Right ventricle myocardium superior (tissue), 1 donor: ENCODE measurements at regions not wholly inside any gene's neighbourhood (a gene's known extent, or its start where the extent isn't known, plus 50 kb on each side); places are given as distances from the start of the nearest gene placed in this dataset.
"Not testable (repeated sequence)": the region's sequence is repeated elsewhere in the genome, so short reads cannot be mapped to it uniquely, and the experiment has no call there.

ENCODE experiments used
- ATAC-seq: fragments of 200-7000 bp; cut with Tn5 transposase; one replicate; pipeline ENCODE4 v1.9.1; 2020; ENCODE audit warnings: mild to moderate bottlenecking; ENCODE audit not compliant: poor library complexity
- DNase-seq: peaks from one replicate; pipeline ENCODE4 v3.0.0-alpha.2; 2020
- intact Hi-C: fragments of 100-400 bp; cut with DNase I; formaldehyde crosslinking; loops from one replicate; pipeline ENCODE4 v1.11.2; 2022
- donor health status: DM: no; HTN: yes; CAD: no; lungs with severe emphysema.

GRCh38 chrY:22472027-22472426 is 68.8 kb downstream of the RBMY1J start:
- DNase-seq, intact Hi-C loops: not testable (repeated sequence)
- ATAC-seq = peak; percentile 96

- peak; percentile 88 for ATAC-seq
- intact Hi-C loops, DNase-seq: not testable (repeated sequence)
Observed at GRCh38 chrY:22477846-22478245, 74.6 kb downstream of the RBMY1J start.

- DNase-seq, intact Hi-C loops: not testable (repeated sequence)
- peak; percentile 79 for ATAC-seq
Observed at GRCh38 chrY:22484465-22484864, 81.3 kb downstream of the RBMY1J start.

GRCh38 chrY:22488688-22489087 is 85.5 kb downstream of the RBMY1J start:
- DNase-seq, ATAC-seq, intact Hi-C loops: not testable (repeated sequence)

GRCh38 chrY:22499756-22500155 is 96.5 kb downstream of the RBMY1J start:
- ATAC-seq, intact Hi-C loops, DNase-seq: not testable (repeated sequence)

- intact Hi-C loops, DNase-seq: not testable (repeated sequence)
- ATAC-seq = peak; percentile 69
Observed at GRCh38 chrY:22513719-22514118, 110.5 kb downstream of the RBMY1J start.

GRCh38 chrY:22525841-22526240 is 122.6 kb downstream of the RBMY1J start:
- DNase-seq, intact Hi-C loops: not testable (repeated sequence)
- peak; percentile 98 for ATAC-seq

- intact Hi-C loops, DNase-seq, ATAC-seq: not testable (repeated sequence)
Observed at GRCh38 chrY:22572975-22573374, 169.8 kb downstream of the RBMY1J start.

- ATAC-seq, DNase-seq, intact Hi-C loops: not testable (repeated sequence)
Observed at GRCh38 chrY:22598767-22599166, 195.6 kb downstream of the RBMY1J start.

GRCh38 chrY:22605036-22605435 is 201.8 kb downstream of the RBMY1J start:
- DNase-seq, intact Hi-C loops, ATAC-seq: not testable (repeated sequence)

- intact Hi-C loops, ATAC-seq, DNase-seq: not testable (repeated sequence)
Observed at GRCh38 chrY:22605658-22606057, 202.4 kb downstream of the RBMY1J start.

- intact Hi-C loops, ATAC-seq: not testable (repeated sequence)
Observed at GRCh38 chrY:22606889-22607288, 203.7 kb downstream of the RBMY1J start.

GRCh38 chrY:22612772-22613171 is 209.6 kb downstream of the RBMY1J start:
- ATAC-seq, DNase-seq, intact Hi-C loops: not testable (repeated sequence)

More at GRCh38 chrY:22606889-22607288, 203.7 kb downstream of the RBMY1J start:
- not testable (repeated sequence) for DNase-seq
